GM23248 (cell line): ENCODE measurements at regions not wholly inside any gene's neighbourhood (a gene's known extent, or its start where the extent isn't known, plus 50 kb on each side); places are given as distances from the start of the nearest gene placed in this dataset.

Experiments
- DNase-seq: peaks from one replicate; pipeline ENCODE4 v3.0.0-alpha.2; 2015
- H2AFZ ChIP-seq: fragments of 200-600 bp; sonication (generic); 2 replicates; pipeline ENCODE4 v1.6.1; 2016; ENCODE audit warnings: antibody characterized with exemption
- H3F3A ChIP-seq: fragments of 200-600 bp; sonication (generic); 2 replicates; pipeline ENCODE4 v1.6.1; 2016; ENCODE audit warnings: mild to moderate bottlenecking, antibody characterized with exemption, mixed run types; ENCODE audit not compliant: insufficient read depth
- H3K27ac ChIP-seq: fragments of 200-600 bp; sonication (generic); 2 replicates; pipeline ENCODE4 v1.5.1; 2016; ENCODE audit warnings: mild to moderate bottlenecking
- H3K27me3 ChIP-seq: fragments of 200-600 bp; sonication (generic); replicated peaks from 2 replicates; pipeline ENCODE4 v1.6.1; 2016; ENCODE audit warnings: mild to moderate bottlenecking; ENCODE audit not compliant: insufficient read depth
- H3K36me3 ChIP-seq: fragments of 200-600 bp; sonication (generic); 2 replicates; pipeline ENCODE4 v1.6.1; 2016; ENCODE audit warnings: low read depth, mild to moderate bottlenecking
- H3K4me1 ChIP-seq: fragments of 200-600 bp; sonication (generic); 2 replicates; pipeline ENCODE4 v1.6.1; 2016; ENCODE audit warnings: mild to moderate bottlenecking; ENCODE audit not compliant: insufficient read depth
- H3K4me2 ChIP-seq: fragments of 200-600 bp; sonication (generic); one replicate; pipeline ENCODE4 v1.6.1; 2016; ENCODE audit warnings: mild to moderate bottlenecking; ENCODE audit not compliant: unreplicated experiment
- H3K4me3 ChIP-seq: fragments of 200-600 bp; sonication (generic); 2 replicates; pipeline ENCODE4 v1.5.1; 2016; ENCODE audit warnings: mild to moderate bottlenecking
- H3K79me2 ChIP-seq: fragments of 200-600 bp; sonication (generic); 2 replicates; pipeline ENCODE4 v1.6.1; 2016; ENCODE audit warnings: mild to moderate bottlenecking; ENCODE audit not compliant: insufficient read depth
- H3K9ac ChIP-seq: fragments of 200-600 bp; sonication (generic); 2 replicates; pipeline ENCODE4 v1.6.1; 2016; ENCODE audit warnings: mild to moderate bottlenecking
- H3K9me2 ChIP-seq: fragments of 200-600 bp; sonication (generic); 2 replicates; pipeline ENCODE4 v1.6.1; 2016; ENCODE audit warnings: mixed run types, mild to moderate bottlenecking, moderate library complexity; ENCODE audit not compliant: insufficient read depth
- H3K9me3 ChIP-seq: fragments of 200-600 bp; sonication (generic); one replicate; pipeline ENCODE4 v1.6.1; 2017; ENCODE audit warnings: low read depth
- H4K20me1 ChIP-seq: fragments of 200-600 bp; sonication (generic); 2 replicates; pipeline ENCODE4 v1.6.0; 2016; ENCODE audit not compliant: insufficient read depth
- EZH2 ChIP-seq: fragments of 200-600 bp; sonication (generic); IDR thresholded peaks from 2 replicates; pipeline ENCODE4 v1.6.1; 2018; ENCODE audit warnings: antibody characterized with exemption, mild to moderate bottlenecking; ENCODE audit not compliant: insufficient read depth, poor library complexity, severe bottlenecking
- EZH2phosphoT487 ChIP-seq: fragments of 200-600 bp; sonication (generic); IDR thresholded peaks from 2 replicates; pipeline ENCODE4 v1.6.1; 2018; ENCODE audit warnings: antibody characterized with exemption, moderate library complexity, mild to moderate bottlenecking, low read depth; ENCODE audit not compliant: insufficient read depth
- WGBS, 2 experiments: methylation state at CpG; one replicate each; pipeline ENCODE4 v1.1.6; 2015 to 2017; ENCODE audit warnings: low lambda C conversion rate in 2 of 2, low coverage in 1 of 2; ENCODE audit errors: missing lambda C conversion rate in 2 of 2; 5-methylcytosine and 5-hydroxymethylcytosine counted together
- in situ Hi-C: fragments of 300-500 bp; cut with MboI; formaldehyde crosslinking; loops from 2 replicates; pipeline ENCODE4 v1.15.0; 2020

- in situ Hi-C loops, result no loop called here
- H2AFZ ChIP-seq, result no peak overlapping the region
- TF ChIP-seq EZH2phosphoT487, result no peak
- TF ChIP-seq EZH2, result no peak
Observed at GRCh38 chr3:75076481-75076880, 462.0 kb upstream of the CNTN3 start.

GRCh38 chr3:75078290-75078689, 463.8 kb upstream of the CNTN3 start:
- Histone ChIP-seq H3K4me1 (no peaks in the 10 kb centered on the region), H3K4me3 (no peak overlapping the region), H4K20me1 (no peaks in the 10 kb centered on the region), H3F3A (no peaks in the 10 kb centered on the region), H2AFZ (no peak overlapping the region), H3K79me2 (no peaks in the 10 kb centered on the region), H3K36me3 (no peaks in the 10 kb centered on the region), H3K9me3 (no peaks in the 10 kb centered on the region), H3K27ac (no peak overlapping the region), H3K9me2 (no peaks in the 10 kb centered on the region), H3K4me2 (no peak overlapping the region), H3K9ac (no peak overlapping the region), H3K27me3 (no peaks in the 10 kb centered on the region)
- TF ChIP-seq EZH2phosphoT487 (no peak), EZH2 (no peak)
- DNase-seq, result no peak
- in situ Hi-C loops, result no loop called here

More at GRCh38 chr3:75076481-75076880, 462.0 kb upstream of the CNTN3 start:
- no peaks in the 10 kb centered on the region for H3F3A ChIP-seq
- no peaks in the 10 kb centered on the region for H3K27me3 ChIP-seq
- no peak overlapping the region for H3K9ac ChIP-seq
- H3K27ac ChIP-seq, result no peak overlapping the region
- no peak overlapping the region for H3K4me3 ChIP-seq
- no peaks in the 10 kb centered on the region for H3K4me1 ChIP-seq
- no peak for DNase-seq
- H3K36me3 ChIP-seq, result no peaks in the 10 kb centered on the region
- no peak overlapping the region for H3K4me2 ChIP-seq
- no peaks in the 10 kb centered on the region for H3K9me2 ChIP-seq
- no peaks in the 10 kb centered on the region for H3K79me2 ChIP-seq
- 23 to 33% methylated on average over 2 of the region's 2 CpGs for WGBS, 2 experiments
- no peaks in the 10 kb centered on the region for H4K20me1 ChIP-seq
- no peaks in the 10 kb centered on the region for H3K9me3 ChIP-seq

- DNase-seq, result no peak
- TF ChIP-seq EZH2phosphoT487, result no peak
- no peak for TF ChIP-seq EZH2
- in situ Hi-C loops, result no loop called here
- no peak overlapping the region for H2AFZ ChIP-seq
- no peaks in the 10 kb centered on the region for H3K4me1 ChIP-seq
- H3K9me2 ChIP-seq, result no peaks in the 10 kb centered on the region
- H4K20me1 ChIP-seq, result no peaks in the 10 kb centered on the region
- H3K27ac ChIP-seq, result no peak overlapping the region
- 72 to 73% methylated on average over 4 of the region's 4 CpGs for WGBS, 2 experiments
- H3K4me3 ChIP-seq, result no peak overlapping the region
- H3K27me3 ChIP-seq, result no peaks in the 10 kb centered on the region
- H3F3A ChIP-seq, result no peaks in the 10 kb centered on the region
- H3K9ac ChIP-seq, result no peak overlapping the region
- no peak overlapping the region for H3K4me2 ChIP-seq
- H3K79me2 ChIP-seq, result no peaks in the 10 kb centered on the region
- no peaks in the 10 kb centered on the region for H3K9me3 ChIP-seq
- H3K36me3 ChIP-seq, result no peaks in the 10 kb centered on the region
Observed at GRCh38 chr3:75082845-75083244, 468.4 kb upstream of the CNTN3 start.

- in situ Hi-C loops, result no loop called here
- 60 to 68% methylated on average over 3 of the region's 3 CpGs for WGBS, 2 experiments
- no peak for TF ChIP-seq EZH2phosphoT487
- TF ChIP-seq EZH2, result no peak
- H3K9me2 ChIP-seq, result no peaks in the 10 kb centered on the region
- H3K79me2 ChIP-seq, result no peaks in the 10 kb centered on the region
- no peak overlapping the region for H3K4me2 ChIP-seq
- H3K4me1 ChIP-seq, result no peaks in the 10 kb centered on the region
- no peak overlapping the region for H3K9ac ChIP-seq
- H3K9me3 ChIP-seq, result no peaks in the 10 kb centered on the region
- no peaks in the 10 kb centered on the region for H3K27me3 ChIP-seq
- no peaks in the 10 kb centered on the region for H4K20me1 ChIP-seq
- DNase-seq, result no peak
- no peak overlapping the region for H3K4me3 ChIP-seq
- H3K36me3 ChIP-seq, result no peaks in the 10 kb centered on the region
- no peak overlapping the region for H3K27ac ChIP-seq
- no peaks in the 10 kb centered on the region for H3F3A ChIP-seq
- no peak overlapping the region for H2AFZ ChIP-seq
Observed at GRCh38 chr3:75089841-75090240, 475.4 kb upstream of the CNTN3 start.
